ENCODE measurements at regions not wholly inside any gene's neighbourhood (a gene's known extent, or its start where the extent isn't known, plus 50 kb on each side); places are given as distances from the start of the nearest gene placed in this dataset.
"Not testable (repeated sequence)": the region's sequence is repeated elsewhere in the genome, so short reads cannot be mapped to it uniquely, and the experiment has no call there.

DNA sequence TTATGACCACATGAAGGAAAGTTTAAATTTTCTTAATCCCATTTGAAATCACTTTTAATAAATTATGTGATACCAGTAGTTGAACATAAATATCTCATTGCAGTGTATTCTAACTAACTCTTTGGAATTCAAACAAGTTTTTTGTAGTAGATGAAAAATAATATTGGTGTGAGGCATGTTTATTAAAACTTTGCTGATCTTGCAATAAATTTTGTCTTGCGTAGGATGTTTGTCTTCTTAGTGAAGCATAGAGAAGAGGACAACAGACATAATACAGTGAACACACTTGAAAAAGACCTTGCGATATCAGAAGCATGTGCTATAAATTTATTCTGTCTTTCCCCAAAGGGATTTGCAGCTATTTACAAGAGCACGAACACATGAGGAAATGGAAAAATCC, 140.7 kb downstream of the HTR1B start:
- DNase-seq, result no peak

DNA sequence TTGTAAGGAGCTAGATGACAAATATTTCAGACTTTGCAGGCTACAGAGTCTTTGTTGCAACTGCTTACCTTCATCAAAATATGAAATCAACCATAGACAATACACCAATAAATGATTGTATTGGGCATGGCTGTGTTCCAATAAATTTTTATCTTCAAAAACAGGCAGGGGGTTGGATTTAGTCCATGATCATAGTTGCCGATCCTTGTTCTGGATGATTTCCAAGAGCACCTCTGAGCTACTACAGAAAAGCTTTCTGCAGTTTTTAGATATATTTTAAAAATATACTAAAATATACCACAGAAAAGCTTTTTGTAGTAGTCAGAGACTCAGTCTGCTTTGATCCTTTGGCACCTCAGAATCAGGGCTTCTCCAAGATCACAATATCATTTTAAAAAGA, 145.0 kb downstream of the HTR1B start:
- no peak for DNase-seq

DNA sequence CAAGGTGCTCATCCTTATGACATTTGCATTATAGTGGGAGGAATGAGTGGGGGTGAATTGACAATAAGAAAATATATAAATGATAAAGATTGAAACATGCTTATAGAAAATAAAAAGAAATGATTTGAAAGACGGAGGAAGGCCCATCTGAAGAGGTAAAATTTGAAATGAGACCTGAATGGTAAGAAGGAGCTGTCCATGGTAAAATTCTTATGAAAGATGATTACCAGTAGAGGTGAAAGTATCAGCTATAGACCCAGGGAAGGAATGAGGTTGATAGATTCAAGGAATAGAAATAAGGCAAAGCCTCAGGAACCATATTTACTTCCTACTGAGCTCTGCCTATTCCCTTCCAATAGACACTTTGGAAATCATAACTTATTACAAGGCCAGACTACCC, 149.7 kb downstream of the HTR1B start:
- no peak for DNase-seq

DNA sequence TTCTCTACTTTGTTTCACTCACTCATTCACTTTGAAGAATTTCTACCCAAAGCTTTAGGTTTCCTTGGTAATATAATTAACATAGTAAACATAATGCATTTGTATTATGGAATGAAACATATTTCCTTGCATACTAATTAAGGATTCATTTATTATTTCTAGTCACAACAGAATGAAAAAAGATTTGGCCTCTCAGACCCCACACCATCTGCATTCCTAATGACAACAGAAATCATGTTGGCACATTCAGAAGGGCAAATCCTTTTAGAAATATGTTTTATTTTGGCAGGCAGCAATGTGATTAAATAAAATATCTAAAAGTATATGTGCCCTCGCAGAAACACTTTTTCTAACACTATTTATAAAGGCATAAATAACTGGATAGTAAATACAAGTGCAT, 163.4 kb downstream of the HTR1B start:
- DNase-seq, result no peak

DNA sequence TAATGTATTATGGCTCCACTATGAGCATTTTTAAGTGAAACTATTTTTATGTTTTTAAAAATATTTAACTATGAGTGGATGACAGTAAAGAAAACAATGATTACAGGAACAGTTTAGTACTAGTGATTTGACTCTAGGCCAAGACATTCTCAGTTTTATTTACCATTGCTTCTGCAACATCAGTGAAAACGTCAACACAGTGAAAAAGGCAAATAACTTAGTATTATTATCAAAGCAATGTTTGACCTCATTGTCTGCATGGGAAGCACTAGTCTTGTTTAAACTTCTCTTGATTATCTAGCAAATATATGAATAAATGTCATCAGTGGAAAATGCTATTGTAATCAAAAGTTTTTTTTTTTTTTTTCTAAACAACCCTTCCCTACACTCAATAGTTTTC, 165.0 kb downstream of the HTR1B start:
- no peak for DNase-seq

DNA sequence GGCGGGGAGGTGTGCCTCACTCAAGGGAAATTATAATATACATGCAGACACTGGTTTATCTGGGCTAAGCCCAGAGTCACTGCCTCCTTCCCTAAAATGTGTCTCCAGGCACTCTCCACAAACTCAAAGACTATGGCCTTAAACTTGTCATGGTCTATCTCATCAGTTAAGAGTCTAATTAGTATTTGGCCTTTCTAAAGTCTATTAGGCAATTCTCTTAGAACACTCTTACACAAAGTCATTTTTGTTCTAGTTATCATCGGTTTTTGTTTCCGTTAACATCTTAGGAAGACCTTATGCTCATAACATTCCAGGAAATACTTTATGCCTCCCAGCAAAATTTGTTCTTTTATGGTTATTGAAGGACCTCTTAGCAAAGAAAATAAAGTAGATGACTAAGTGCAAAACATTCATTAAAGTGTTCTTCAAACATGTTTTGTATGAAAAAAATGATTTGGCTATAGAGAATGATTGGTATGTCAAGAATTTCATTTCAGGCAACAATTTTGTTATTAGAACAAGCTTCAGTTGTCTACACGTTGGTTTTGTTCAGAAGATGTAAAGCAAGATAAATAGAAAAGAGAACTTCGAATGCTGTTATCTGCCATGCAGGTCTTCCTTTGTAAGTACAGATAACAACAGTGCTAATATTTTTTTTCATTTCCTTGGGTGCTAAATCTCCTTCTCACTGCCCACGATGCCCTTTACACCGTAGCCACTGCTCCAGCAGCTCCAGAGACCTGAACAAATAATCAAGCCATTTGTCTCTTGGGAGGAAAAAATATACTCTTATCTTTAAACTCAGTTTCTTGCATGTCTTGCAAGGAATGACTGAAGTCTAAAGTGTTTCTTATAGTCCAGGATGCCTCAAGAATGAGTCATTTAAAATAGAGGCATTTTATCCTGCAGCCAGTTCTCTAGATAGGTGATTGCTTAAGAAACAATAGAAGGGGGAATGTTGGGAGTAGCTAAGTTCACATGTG, 170.4 kb downstream of the HTR1B start:
- no peak for DNase-seq

DNA sequence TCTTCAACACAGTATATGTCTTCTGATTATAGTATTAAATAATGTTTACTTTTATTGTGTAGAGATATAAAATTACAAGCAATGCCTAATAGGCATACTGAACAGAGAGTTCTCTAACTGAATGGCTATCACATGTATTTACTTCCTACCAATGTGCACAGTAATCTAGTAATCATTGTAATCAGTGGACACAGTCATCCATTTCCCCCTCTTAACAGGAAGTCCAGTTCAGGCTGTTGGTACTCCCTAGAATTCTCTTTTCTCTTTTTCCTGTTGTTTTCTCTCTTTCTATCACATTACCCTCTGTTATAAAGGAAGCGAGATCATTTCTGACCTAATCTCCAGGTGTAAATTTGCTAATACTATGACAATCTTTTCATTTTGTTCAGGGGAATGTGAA, 172.5 kb downstream of the HTR1B start:
- no peak for DNase-seq

DNA sequence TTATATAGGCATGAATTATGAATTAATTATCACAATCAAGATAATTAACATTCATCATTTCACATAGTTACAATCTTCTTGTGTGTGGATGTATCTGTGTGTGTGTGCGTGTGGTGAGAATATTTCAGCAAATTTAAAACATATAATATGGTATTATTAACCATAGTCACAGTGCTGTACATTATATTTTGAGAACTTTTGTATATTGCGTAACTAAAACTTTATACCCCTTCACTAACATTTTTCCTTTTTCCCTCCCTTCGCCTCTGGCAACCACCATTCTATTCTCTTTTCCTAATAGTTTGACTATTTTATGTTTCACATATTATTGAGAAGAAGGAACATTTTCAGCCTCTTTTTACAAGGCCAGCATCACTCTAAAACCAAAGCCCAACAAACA, 176.8 kb downstream of the HTR1B start:
- no peak for DNase-seq

DNA sequence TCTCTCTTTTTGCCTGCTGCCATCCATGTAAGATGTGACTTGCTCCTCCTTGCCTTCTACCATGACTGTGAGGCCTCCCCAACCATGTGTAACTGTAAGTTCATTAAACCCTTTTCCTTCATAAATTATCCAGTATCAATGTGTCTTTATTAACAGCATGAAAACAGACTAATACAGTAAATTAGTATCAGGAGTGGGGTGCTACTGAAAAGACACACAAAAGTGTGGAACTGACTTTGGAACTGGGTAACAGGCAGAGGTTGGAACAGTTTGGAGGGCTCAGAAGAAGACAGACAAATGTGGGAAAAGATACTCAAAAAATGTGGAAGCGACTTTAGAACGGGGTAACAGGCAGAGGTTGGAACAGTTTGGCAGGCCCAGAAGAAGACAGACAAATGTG, 189.4 kb downstream of the HTR1B start:
- no peak for DNase-seq

DNA sequence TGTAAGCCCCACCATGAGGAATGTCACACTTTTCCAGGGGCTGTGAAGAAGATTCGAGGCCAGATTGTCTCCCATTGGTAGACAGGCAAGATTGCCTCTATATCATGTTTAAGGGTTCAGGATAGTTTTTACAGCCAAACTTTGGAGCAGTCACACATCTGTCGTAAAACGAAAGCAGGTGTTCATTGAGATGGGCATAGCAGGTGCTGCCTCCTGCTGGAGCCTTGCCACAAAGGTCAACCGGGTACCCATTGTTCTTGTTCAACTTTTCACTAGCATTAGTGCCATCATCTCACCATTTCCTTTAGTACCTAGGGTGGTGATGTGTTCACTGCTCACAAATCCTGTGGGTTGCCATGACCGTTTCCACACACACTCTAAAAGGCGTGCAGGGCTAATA, 198.3 kb downstream of the HTR1B start:
- DNase-seq, result no peak

DNA sequence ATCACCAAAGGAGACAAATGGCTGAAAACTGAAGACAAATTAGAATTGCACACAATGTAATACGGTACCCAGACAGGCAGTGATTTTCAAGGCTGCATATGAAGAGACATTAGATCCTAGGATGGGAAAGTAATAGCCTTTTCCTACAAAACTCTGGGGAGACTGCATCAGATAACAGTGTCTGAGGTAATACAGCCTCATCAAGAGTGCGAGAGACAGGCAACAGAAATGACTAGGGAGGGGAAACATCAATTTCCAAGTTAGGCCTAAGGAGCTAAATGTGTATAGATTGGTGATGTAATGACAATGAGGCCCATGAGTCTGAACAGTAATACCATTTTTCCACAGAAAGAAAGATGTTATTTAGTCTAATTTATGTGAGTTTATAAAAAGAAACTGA, 200.3 kb downstream of the HTR1B start:
- no peak for DNase-seq

DNA sequence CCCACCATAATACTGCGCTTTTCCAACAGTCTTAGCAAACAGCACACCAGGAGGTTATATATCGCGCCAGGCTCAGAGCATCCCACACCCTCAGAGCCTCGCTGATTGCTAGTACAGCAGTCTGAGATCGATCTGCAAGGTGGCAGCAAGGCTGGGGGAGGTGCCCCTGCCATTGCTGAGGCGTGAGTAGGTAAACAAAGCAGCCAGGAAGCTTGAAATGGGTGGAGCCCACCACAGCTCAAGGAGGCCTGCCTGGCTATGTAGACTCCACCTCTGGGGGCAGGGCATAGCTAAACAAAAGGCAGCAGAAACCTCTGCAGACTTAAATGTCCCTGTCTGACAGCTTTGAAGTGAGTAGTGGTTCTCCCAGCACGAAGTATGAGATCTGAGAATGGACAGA, 211.5 kb downstream of the HTR1B start:
- not testable (repeated sequence) for DNase-seq

DNA sequence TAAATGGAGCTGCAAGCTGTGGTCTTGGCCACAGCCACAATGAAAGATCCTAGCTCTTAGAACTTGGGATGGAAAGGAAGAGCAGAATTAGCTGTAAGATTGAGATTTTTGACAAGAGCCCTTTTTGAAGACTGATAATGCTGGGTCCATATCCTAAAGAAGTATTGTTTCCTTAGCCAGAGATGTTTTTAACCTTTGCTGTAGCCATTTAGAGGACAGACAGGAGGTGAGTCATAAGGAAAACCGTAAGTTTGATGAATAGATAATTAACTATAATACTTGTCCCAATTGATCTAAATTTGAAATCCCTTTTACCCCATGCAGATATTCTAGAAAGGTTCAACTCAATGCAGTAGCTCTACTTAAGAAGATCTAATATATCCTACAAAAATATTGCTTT, 213.7 kb downstream of the HTR1B start:
- no peak for DNase-seq

DNA sequence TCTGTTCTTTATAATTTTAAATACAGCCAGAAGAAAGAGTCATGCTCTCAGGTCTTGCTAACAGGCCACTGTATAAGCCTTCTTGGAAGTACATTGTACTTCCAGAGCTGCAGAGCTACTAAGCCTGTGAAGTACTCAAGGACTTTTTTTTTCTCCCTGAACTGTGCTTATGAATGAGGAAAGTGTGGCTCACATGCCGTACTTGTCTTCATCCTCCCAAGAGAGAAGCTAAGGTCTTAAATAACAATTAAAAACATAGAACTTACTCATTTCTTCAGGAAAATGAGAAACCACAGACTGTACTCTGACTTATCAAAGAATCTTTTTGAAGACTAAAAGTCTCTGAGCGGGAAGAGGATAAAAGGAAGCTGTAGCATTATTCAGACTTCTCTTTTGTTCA, 218.3 kb downstream of the HTR1B start:
- no peak for DNase-seq

DNA sequence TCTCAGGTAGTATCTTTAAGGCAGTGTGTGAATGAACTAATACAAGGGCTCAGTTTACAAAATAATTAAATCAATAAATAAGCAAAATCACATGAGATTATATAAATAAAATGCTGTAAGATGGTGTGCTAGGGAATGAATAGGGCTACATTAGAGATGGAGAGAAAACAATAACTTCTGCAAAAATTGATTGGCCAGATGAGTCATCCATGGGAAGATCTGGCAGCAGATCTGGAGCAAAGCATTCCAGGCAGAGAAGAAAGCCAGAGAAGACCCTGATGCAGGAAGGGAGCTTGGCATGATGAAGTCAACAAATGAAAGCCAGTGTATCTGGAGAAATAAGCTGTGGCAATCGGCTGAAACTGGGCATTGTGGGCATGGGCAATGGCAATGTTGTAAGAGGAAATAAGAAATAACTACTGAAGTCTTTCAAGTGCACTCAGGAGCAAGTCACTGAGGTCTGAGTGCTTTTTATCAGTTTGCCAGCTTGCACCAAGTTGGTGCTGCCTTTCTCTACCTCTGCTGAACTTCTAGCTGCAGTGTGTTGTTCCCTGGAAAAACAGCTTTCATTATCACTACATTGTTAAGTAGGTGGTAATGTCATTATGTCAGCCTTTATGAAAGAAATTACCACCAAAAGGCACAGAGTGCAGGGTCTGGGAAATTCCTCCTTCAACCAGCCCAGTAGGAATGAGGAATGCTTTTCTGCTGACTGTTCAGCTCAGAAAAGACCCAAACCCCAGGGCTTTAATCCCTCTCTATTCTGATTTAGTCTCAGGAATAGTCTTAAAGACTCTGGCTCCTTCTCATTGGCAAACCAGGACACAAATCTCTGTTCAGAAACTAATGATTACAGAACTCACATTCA, 231.6 kb downstream of the HTR1B start:
- DNase-seq, result no peak

DNA sequence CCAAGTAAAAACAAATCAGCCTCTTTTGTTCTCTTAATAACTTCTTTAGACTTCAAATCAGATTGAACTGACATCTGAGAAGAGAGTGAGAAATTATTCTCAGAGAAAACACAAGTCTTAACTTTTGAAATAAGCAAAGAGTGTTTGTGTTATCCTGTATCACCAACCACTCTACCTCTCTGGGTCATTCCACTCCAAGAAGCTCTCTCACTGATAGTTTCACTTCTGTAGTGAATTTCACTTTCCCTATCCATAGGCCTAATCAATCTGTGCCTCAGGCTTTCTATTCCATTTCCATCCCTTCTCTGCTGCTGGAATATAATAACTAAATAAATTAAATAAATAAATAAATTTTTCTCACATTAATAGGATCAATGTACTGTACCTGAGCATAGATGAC, 235.0 kb downstream of the HTR1B start:
- DNase-seq, result no peak

DNA sequence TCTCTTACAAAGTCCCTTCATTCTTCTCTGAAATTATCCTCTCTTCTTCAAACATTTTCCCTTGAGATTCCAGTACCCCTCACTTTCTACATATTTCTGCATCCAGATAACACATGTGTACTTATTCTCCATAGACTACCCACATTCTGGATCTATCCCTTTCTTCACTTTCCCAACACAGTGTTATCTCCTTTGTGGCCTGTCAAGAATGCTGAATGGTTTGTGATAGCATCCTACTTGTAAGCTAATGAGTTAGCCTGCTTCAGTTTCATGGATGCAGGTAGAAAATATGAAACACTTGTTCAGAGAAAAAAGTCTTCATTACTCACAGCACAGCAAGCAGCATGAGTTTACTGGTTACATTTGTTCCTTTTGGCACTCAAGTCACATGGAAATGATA, 245.4 kb downstream of the HTR1B start:
- DNase-seq, result no peak

DNA sequence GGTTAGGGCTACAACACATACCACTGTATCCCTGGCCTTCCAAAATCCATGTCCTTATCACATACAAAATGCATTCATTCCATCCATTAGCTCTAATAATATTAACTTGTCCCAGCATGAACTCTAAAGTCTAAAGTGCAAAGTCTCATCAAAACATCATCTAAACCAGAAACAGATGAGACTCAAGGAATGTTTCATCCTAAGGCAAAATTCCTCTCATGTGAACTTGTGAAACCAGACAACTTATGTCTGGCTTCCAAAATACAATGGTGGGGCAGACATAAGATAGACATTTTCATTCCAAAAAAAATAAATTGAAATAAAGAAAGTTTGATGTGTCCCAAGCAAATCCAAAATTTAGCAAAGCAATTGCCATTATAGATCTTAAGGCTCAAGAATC, 257.4 kb downstream of the HTR1B start:
- no peak for DNase-seq

DNA sequence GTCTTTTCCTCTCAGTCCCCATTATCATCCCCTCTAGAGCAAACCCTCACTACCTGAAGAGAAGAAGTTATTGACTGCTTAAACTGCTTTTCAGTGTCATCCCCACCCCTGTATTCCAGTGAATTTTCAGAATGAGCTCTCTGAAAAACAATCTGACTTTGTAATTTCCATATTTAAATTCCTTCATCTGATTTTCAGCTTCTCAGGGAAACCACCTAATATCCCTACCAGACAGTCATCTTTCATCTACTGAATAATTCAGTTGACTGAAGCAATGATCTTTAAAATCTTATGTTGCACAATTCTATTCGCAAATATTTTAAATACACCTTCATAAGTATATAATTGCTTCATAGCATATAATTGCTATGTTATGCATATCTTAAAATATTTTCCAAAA, 258.7 kb downstream of the HTR1B start:
- DNase-seq, result no peak

DNA sequence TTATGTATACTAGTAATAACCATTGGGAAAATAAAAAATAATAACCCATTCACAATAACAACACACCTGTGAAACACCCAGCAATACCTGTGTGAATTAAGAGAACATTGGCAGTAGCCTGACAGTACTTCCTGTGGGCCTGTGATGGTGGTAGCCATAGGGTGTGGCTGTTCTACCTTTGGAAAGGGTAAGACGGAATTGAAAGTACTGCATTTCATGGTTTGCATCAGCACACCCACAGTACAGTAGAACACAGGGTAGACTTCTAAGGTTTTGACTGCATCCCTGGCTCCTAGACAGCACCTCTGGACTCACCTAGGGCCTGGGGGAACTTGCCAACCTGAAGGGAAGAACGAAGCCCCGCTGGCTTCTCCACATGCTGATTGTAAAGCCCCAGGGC, 279.8 kb downstream of the HTR1B start:
- no peak for DNase-seq

DNA sequence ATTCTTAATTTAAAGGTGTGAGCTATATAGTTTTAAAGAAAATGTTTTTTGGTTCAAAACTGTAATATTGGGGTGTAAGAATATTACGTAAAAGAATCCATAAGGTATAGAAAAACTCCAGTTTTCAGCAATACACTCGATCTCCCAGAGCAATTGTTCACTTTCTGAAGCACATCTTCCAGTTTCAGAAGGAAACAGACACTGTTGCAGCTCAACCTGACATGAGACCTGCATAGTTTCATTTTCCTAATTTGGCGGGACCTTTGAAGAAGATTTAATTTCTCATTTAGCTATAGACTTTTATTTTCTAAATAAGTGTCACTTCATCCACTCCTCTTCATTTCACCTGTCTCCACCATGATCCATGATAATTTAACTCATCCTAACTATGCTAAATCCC, 281.5 kb downstream of the HTR1B start:
- no peak for DNase-seq

DNA sequence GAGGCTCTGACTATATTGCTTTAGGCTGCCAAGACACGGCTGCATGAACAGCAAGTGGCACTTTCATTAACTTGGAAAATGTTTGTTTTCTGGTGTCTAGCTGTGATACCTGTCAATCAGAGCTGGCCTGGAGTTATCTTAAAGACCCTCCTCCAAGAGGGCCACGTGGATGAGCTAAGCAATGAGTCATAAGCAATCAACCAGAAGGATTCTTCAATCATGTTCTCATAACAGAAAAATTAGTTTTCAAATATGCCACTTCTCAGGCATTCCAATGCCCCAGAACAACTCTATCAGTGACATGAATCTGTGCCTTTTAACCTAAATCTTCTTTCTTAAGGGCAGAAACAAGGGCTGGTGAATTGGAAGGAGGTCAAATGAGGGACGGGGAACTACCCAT, 283.0 kb downstream of the HTR1B start:
- DNase-seq, result no peak

DNA sequence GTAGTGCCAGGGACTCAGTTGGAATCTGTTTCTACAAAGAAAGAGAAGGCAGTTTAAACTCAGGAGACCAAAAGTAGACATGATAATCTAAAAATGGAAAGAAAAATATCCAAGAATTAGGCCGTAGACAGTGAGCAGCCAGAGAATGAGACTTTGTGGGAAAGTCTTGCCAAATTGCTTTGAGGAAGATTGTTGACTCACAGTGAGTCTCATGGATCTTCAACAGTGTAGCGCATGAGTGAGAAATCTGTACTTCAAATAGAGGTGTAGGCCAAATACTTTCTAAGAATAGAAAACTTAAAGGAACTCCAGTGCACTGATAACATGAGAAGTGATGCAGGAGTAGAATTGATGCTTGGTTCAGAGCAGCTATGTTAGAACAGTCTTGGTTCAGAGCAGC, 284.5 kb downstream of the HTR1B start:
- no peak for DNase-seq

DNA sequence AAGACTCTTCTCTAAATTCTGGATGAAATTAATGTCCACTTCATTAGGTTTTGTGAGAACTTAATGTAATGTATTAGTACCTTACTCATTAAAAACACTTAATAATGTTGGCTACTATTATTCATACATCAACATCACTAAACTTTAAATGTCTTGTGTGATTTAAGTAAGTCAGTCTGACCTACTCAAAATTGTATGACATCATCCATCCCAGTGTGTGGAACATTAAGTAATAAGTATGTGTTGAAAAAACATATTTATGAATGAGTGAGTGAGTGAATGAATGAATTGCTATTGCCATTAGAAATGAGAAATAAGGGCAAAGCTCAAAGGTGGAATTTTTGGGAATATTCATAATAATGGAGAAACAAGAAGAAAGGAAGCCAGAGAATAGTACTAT, 285.8 kb downstream of the HTR1B start:
- DNase-seq, result no peak
